SK-N-SH (cell line): ENCODE measurements at regions not wholly inside any gene's neighbourhood (a gene's known extent, or its start where the extent isn't known, plus 50 kb on each side); places are given as distances from the start of the nearest gene placed in this dataset.

Experiments
- CHD2 ChIP-seq: fragments of 150-350 bp; IDR thresholded peaks from 2 replicates; pipeline ENCODE4 v1.6.1; 2018; ENCODE audit warnings: low read length; ENCODE audit not compliant: partially characterized antibody
- EZH2phosphoT487 ChIP-seq: fragments of 200-600 bp; sonication (generic); IDR thresholded peaks from 2 replicates; pipeline ENCODE4 v1.6.1; 2017; ENCODE audit warnings: low read depth, mixed run types, mild to moderate bottlenecking, antibody characterized with exemption, moderate library complexity, borderline replicate concordance
- FOXJ3 ChIP-seq: sonication (generic); formaldehyde crosslinking; IDR thresholded peaks from 2 replicates; pipeline ENCODE4 v1.5.1; 2020; ENCODE audit warnings: mild to moderate bottlenecking, missing genetic modification reagents
- GABPA ChIP-seq: IDR thresholded peaks from 2 replicates; pipeline ENCODE4 v1.4.0; 2012; ENCODE audit warnings: low read depth, mild to moderate bottlenecking
- GATA2 ChIP-seq: sonication (generic); formaldehyde crosslinking; IDR thresholded peaks from 2 replicates; pipeline ENCODE4 v1.5.0; 2020; ENCODE audit warnings: mild to moderate bottlenecking, missing genetic modification reagents
- RAD21 ChIP-seq: IDR thresholded peaks from 2 replicates; pipeline ENCODE4 v1.6.1; 2012; ENCODE audit warnings: mild to moderate bottlenecking, low read length
- SIN3A ChIP-seq: IDR thresholded peaks from 2 replicates; pipeline ENCODE4 v1.6.1; 2012; ENCODE audit warnings: low read depth, mild to moderate bottlenecking, low read length, moderate library complexity, borderline replicate concordance
- TCF12 ChIP-seq: IDR thresholded peaks from 2 replicates; pipeline ENCODE4 v1.4.0; 2012
- YY1 ChIP-seq: IDR thresholded peaks from 2 replicates; pipeline ENCODE4 v1.4.0; 2012; ENCODE audit warnings: low read depth, mild to moderate bottlenecking
- TF ChIP-seq, protein P1 (sequence below): fragments of 200-600 bp; sonication (generic); IDR thresholded peaks from 2 replicates; pipeline ENCODE4 v1.6.1; 2017; ENCODE audit warnings: antibody characterized with exemption, mild to moderate bottlenecking, moderate library complexity

DNA sequence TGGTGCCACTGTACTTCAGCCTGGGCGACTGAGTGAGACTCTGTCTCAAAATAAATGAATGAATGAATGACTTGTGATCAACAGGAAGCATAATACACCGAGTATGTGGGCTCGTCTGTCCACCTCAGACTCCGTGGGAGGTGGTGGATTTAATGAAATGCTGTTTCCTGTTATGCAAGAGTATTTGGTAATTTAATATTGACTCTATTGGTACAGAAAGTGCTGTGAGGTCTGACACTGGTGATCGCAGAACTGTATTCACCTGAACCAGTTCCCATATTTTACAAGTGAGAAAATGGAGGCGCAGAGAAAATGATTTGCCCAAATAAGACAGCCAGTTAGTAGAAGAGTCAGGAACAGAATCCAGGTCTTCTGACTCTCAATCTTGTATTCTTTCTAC, 423.3 kb downstream of the RAPGEF2 start:
- TF ChIP-seq FOXJ3 (CRISPR knock-in tag) (no peak), TCF12 (no peak), GABPA (no peak), RAD21 (no peak), GATA2 (CRISPR knock-in tag) (no peak), EZH2phosphoT487 (no peak), CHD2 (no peak), YY1 (no peak), SIN3A (no peak)
- TF ChIP-seq, protein P1, sequence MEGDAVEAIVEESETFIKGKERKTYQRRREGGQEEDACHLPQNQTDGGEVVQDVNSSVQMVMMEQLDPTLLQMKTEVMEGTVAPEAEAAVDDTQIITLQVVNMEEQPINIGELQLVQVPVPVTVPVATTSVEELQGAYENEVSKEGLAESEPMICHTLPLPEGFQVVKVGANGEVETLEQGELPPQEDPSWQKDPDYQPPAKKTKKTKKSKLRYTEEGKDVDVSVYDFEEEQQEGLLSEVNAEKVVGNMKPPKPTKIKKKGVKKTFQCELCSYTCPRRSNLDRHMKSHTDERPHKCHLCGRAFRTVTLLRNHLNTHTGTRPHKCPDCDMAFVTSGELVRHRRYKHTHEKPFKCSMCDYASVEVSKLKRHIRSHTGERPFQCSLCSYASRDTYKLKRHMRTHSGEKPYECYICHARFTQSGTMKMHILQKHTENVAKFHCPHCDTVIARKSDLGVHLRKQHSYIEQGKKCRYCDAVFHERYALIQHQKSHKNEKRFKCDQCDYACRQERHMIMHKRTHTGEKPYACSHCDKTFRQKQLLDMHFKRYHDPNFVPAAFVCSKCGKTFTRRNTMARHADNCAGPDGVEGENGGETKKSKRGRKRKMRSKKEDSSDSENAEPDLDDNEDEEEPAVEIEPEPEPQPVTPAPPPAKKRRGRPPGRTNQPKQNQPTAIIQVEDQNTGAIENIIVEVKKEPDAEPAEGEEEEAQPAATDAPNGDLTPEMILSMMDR = no peak
